ENCODE measurements at regions not wholly inside any gene's neighbourhood (a gene's known extent, or its start where the extent isn't known, plus 50 kb on each side); places are given as distances from the start of the nearest gene placed in this dataset.

DNA sequence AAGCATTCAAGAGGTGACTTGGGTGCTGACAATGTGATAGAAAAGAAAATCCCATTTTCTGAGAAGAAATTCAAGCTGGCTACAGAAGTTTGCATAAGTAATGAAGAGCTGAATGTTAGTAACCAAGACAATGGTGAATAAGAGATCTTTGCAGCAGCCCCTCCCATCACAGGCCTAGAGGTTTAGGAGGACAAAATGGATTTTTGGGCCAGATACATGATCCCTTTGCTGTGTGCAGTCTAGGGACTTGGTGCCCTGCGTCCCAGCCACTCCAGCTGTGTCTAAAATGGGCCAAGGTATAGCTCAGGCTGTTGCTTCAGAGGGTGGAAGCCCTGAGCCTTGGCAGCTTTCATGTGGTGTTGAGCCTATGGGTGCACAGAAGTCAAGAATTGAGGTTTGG, 107.0 kb upstream of the EPHA5 start:
- in situ Hi-C loops (cut with MboI; ENCODE audit: low pct_ligation_motif_present in 1 of 4, low pct_unique_long_range_greater_than_20kb in 1 of 4, low sequenced_read_pairs in 3 of 4): no loop called here

DNA sequence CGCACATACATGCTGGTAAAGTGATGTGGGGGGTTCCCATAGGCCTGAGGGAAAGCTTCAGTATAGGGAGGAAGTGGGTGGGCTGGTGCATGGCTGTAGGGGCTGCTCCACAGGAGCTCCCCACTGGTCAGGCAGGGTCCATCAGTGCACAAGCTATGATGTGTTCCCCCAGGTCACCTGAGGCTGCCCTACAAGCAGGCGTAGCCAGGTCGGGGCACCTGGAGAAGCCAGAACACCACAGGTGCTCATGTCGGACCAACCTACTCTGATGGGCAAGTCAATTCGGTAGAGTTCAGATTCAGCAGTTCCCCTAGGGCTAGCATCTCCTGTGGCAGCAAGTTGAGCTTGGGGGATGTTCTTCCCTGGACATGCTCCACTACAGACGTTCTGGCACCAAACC, 103.3 kb upstream of the EPHA5 start:
- 84% methylated on average over 6 of the region's 6 CpGs; no CpG with 5 or more reads in 1 of the 2 donors for WGBS, 2 donors (ENCODE audit: low coverage in 1 of 2)
- TF ChIP-seq EP300 (IDR thresholded peaks at IDR 0.05; ENCODE audit: low read depth): no peak
- no peak for TF ChIP-seq POLR2AphosphoS5 (IDR thresholded peaks at IDR 0.05)
- TF ChIP-seq, protein P1, sequence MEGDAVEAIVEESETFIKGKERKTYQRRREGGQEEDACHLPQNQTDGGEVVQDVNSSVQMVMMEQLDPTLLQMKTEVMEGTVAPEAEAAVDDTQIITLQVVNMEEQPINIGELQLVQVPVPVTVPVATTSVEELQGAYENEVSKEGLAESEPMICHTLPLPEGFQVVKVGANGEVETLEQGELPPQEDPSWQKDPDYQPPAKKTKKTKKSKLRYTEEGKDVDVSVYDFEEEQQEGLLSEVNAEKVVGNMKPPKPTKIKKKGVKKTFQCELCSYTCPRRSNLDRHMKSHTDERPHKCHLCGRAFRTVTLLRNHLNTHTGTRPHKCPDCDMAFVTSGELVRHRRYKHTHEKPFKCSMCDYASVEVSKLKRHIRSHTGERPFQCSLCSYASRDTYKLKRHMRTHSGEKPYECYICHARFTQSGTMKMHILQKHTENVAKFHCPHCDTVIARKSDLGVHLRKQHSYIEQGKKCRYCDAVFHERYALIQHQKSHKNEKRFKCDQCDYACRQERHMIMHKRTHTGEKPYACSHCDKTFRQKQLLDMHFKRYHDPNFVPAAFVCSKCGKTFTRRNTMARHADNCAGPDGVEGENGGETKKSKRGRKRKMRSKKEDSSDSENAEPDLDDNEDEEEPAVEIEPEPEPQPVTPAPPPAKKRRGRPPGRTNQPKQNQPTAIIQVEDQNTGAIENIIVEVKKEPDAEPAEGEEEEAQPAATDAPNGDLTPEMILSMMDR (IDR thresholded peaks at IDR 0.05): no peak
- TF ChIP-seq POLR2A (IDR thresholded peaks at IDR 0.05): no peak
- Histone ChIP-seq H3K9me3 (no peaks in the 10 kb centered on the region), H3K4me3 (no peak overlapping the region), H3K27me3 (no peaks in the 10 kb centered on the region), H3K4me1 (no peaks in the 10 kb centered on the region), H3K36me3 (no peaks in the 10 kb centered on the region), H3K27ac (no peak overlapping the region)
- in situ Hi-C loops (cut with MboI; ENCODE audit: low pct_ligation_motif_present in 1 of 4, low pct_unique_long_range_greater_than_20kb in 1 of 4, low sequenced_read_pairs in 3 of 4) (no loop called here), intact Hi-C loops (cut with DNase I; ENCODE audit: low total_unique reads) (no loop called here)
- no peak for DNase-seq

More for the DNA sequence above, 107.0 kb upstream of the EPHA5 start:
- 50 to 57% methylated on average over 1 of the region's 1 CpG for WGBS, 2 donors (ENCODE audit: low coverage in 1 of 2)
- Histone ChIP-seq H3K9me3 (no peaks in the 10 kb centered on the region), H3K27ac (no peak overlapping the region), H3K27me3 (no peaks in the 10 kb centered on the region), H3K4me1 (no peaks in the 10 kb centered on the region), H3K4me3 (no peak overlapping the region), H3K36me3 (no peaks in the 10 kb centered on the region)
- intact Hi-C loops (cut with DNase I; ENCODE audit: low total_unique reads): no loop called here
- no peak for TF ChIP-seq EP300 (IDR thresholded peaks at IDR 0.05; ENCODE audit: low read depth)
- no peak for TF ChIP-seq POLR2A (IDR thresholded peaks at IDR 0.05)
- no peak for TF ChIP-seq POLR2AphosphoS5 (IDR thresholded peaks at IDR 0.05)
- TF ChIP-seq, protein P1 (IDR thresholded peaks at IDR 0.05): no peak
- DNase-seq: no peak

DNA sequence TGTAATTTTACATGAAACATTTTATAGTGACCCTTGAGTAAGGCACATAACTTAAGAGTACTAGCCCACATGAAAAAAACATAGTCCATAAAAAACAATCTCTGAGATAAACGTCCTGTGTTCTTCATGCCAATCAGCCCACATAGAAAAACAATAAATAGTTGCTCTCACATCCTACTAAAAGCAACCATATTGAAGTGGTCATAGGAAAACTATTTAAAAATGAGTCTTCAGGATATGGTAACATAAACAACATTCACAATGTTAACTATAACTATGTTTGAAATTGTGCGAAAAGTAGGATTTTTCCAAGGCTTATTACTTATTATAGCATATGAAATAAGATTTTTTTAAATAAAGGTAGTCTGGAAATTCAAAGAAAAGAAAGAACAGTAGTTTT, 77.1 kb upstream of the EPHA5 start:
- WGBS, 2 donors (ENCODE audit: low coverage in 1 of 2): 42 to 47% methylated on average over 2 of the region's 2 CpGs
- no peak overlapping the region for H3K4me3 ChIP-seq

DNA sequence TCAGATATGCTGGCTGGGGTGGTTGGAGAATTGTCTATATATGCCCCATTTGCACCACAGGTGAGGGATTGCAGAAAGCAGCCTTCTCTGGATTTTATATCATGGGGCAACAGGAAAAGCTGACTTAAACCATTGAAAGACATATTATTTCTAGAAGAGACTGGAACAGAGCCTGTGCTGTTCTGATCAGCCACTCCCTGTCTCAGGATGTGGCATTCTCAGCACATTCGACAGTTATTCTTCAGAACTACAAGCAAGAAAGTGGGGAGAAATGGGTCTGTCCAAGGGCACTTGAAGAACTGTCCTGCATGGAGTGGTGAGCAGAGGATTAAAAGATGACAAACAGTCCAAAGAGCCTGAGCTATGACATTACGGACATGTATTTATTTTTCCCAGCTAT, 67.8 kb upstream of the EPHA5 start:
- intact Hi-C loops (cut with DNase I; ENCODE audit: low total_unique reads): no loop called here
- Histone ChIP-seq H3K36me3 (no peaks in the 10 kb centered on the region), H3K27me3 (no peaks in the 10 kb centered on the region), H3K9me3 (no peaks in the 10 kb centered on the region), H3K4me1 (no peaks in the 10 kb centered on the region), H3K4me3 (no peak overlapping the region), H3K27ac (no peak overlapping the region)
- in situ Hi-C loops (cut with MboI; ENCODE audit: low pct_ligation_motif_present in 1 of 4, low pct_unique_long_range_greater_than_20kb in 1 of 4, low sequenced_read_pairs in 3 of 4): no loop called here
- DNase-seq: no peak
- TF ChIP-seq EP300 (IDR thresholded peaks at IDR 0.05; ENCODE audit: low read depth) (no peak), POLR2A (IDR thresholded peaks at IDR 0.05) (no peak), POLR2AphosphoS5 (IDR thresholded peaks at IDR 0.05) (no peak)
- TF ChIP-seq, protein P1 (IDR thresholded peaks at IDR 0.05): no peak
- WGBS, 2 donors (ENCODE audit: low coverage in 1 of 2): 50 to 70% methylated on average over 1 to 2 of the region's 2 CpGs

More for the DNA sequence above, 77.1 kb upstream of the EPHA5 start:
- no peak for DNase-seq
- H3K36me3 ChIP-seq: no peaks in the 10 kb centered on the region
- no peak overlapping the region for H3K27ac ChIP-seq
- no peak for TF ChIP-seq POLR2A (IDR thresholded peaks at IDR 0.05)
- TF ChIP-seq POLR2AphosphoS5 (IDR thresholded peaks at IDR 0.05): no peak
- TF ChIP-seq, protein P1 (IDR thresholded peaks at IDR 0.05): no peak
- TF ChIP-seq EP300 (IDR thresholded peaks at IDR 0.05; ENCODE audit: low read depth): no peak
- in situ Hi-C loops (cut with MboI; ENCODE audit: low pct_ligation_motif_present in 1 of 4, low pct_unique_long_range_greater_than_20kb in 1 of 4, low sequenced_read_pairs in 3 of 4) (no loop called here), intact Hi-C loops (cut with DNase I; ENCODE audit: low total_unique reads) (no loop called here)
- H3K9me3 ChIP-seq: no peaks in the 10 kb centered on the region
- no peaks in the 10 kb centered on the region for H3K4me1 ChIP-seq
- no peaks in the 10 kb centered on the region for H3K27me3 ChIP-seq
